GM12872 (cell line): ENCODE measurements at regions not wholly inside any gene's neighbourhood (a gene's known extent, or its start where the extent isn't known, plus 50 kb on each side); places are given as distances from the start of the nearest gene placed in this dataset.

ENCODE experiments used
- CTCF ChIP-seq: IDR thresholded peaks from 3 replicates; pipeline ENCODE4 v1.5.1; 2011; ENCODE audit warnings: low read depth, mild to moderate bottlenecking, low read length, moderate library complexity; ENCODE audit not compliant: insufficient read depth

DNA sequence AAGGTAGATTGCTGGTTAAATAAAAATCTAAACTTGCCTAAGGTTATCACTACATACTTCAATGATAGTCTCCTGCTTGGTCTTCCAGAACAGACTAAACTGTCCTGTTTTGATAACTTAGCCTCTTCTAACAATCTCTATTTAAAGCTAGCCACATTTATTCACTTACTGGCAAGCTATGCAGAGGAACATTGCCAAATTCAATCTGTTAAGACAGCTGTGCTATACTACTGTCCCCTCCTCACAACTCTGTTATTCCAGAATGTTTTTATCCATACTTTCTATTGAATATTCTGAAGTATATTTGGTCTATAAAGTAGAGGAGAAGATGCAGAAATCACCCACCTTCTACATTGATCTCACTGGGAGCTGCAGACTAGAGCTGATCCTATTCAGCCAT, 594.0 kb upstream of the CCDC54 start:
- no peak for TF ChIP-seq CTCF

DNA sequence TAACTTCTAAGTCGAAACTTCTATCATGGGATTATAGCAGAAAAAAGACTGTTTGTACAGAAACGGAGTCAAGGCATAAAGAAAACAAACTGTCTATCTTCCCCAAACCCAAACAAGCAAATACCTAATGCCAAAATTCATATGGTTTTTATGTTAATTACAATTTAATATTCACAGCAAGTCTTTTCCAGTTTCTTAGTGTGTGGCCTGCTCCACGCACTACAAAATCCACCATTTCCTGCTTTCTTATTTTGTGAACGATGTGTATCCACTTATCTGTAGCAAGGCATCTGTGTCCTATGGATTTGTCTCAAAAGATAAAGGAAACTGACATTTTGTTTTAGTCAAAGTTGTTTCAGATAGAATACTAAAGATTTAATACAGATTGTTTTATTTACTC, 588.0 kb upstream of the CCDC54 start:
- no peak for TF ChIP-seq CTCF

- TF ChIP-seq CTCF = no peak
Observed at GRCh38 chr3:106792716-106793115, 584.5 kb upstream of the CCDC54 start.

DNA sequence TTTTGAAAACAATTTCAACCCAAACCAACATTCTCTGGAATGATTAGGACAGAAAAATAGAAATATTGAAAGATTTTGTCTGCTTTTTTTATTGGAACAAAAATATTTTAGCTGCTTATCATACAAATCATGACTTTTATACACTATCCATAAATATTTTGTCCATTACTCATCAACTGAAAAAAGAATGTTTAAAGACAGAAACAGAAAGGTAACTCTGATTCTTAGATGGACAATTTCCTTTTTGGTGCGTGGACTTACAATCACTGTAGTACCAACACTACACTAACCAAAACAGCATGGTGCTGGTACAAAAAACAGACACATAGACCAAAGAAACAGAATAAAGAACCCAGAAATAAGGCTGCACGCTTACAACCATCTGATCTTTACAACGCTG, 582.8 kb upstream of the CCDC54 start:
- no peak for TF ChIP-seq CTCF

- TF ChIP-seq CTCF = no peak
Observed at GRCh38 chr3:106795553-106795952, 581.7 kb upstream of the CCDC54 start.

- TF ChIP-seq CTCF = no peak
Observed at GRCh38 chr3:106797461-106797860, 579.8 kb upstream of the CCDC54 start.

- TF ChIP-seq CTCF = no peak
Observed at GRCh38 chr3:106805625-106806024, 571.6 kb upstream of the CCDC54 start.

DNA sequence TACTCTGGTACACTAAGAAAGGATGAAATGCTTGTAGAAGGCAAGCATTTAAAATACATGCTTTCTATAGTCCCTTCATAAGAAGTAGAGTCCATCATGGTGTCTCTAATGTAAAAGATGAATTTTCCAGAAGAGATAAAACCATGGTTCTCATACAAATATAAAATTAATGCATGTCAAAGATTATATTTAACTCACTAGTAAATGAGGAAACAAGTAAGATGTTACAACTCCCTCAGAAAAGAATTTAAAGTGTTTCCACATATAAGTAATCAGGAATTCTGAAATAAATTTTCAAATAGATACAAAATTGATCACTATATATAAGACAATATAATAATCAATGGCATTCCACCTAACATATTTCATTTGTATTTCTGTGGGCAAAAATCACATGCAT, 570.3 kb upstream of the CCDC54 start:
- no peak for TF ChIP-seq CTCF
